ENCODE measurements at regions not wholly inside any gene's neighbourhood (a gene's known extent, or its start where the extent isn't known, plus 50 kb on each side); places are given as distances from the start of the nearest gene placed in this dataset.

DNA sequence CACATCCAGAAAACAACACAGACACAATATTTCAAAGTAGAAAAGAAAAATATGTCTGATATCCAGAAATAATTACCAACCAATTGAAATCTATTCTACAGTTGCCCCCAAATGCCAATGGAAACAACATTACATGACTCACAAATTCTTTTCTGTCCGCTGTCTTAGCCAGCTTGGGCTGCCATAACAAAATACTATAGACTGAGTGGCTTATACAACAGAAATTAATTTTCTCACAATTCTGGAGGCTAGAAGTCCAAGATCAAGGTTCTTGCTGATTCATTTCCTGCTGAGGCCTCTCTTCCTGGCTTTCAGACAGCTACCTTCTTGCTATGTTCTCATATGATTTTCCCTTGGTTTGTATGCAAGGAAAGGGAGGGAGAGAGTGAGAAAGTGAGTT is 698.1 kb downstream of the DHX35 start:
- Histone ChIP-seq H2AFZ (ENCODE audit: low read depth, low read length) (no peak overlapping the region), H3K4me1 (ENCODE audit: control insufficient read depth, extremely low read depth, insufficient read depth, low read length) (peaks cover 28% of the 10 kb centered on the region), H3K9me1 (replicated peaks; ENCODE audit: control insufficient read depth, extremely low read depth, insufficient read depth, low read length) (no peaks in the 10 kb centered on the region), H3K4me3 (replicated peaks in 1 of 3; ENCODE audit: insufficient read depth in 1 of 3, low read depth in 1 of 3, low read length in 3 of 3) (no peak overlapping the region), H3K27ac (ENCODE audit: insufficient read depth, low read depth, low read length) (peak overlapping the region; percentile 83), H3K9me3 (replicated peaks; ENCODE audit: control insufficient read depth, insufficient read depth, low read length) (no peaks in the 10 kb centered on the region), H4K20me1 (replicated peaks; ENCODE audit: control insufficient read depth, extremely low read depth, insufficient read depth, low read length) (no peaks in the 10 kb centered on the region), H3K36me3 (ENCODE audit: control insufficient read depth in 2 of 2, extremely low read depth in 1 of 2, insufficient read depth in 2 of 2, low read length in 2 of 2) (no peaks in the 10 kb centered on the region), H3K4me2 (ENCODE audit: insufficient read depth, low read length) (peak overlapping the region; percentile 53), H3K79me2 (ENCODE audit: control insufficient read depth, insufficient read depth, low read length) (no peaks in the 10 kb centered on the region), H3K27me3 (ENCODE audit: control insufficient read depth in 2 of 2, insufficient read depth in 2 of 2, low read length in 2 of 2) (no peaks in the 10 kb centered on the region), H3K9ac (replicated peaks; ENCODE audit: extremely low read depth, insufficient read depth, low read length) (peak overlapping the region; percentile 64)
- intact Hi-C loops (cut with micrococcal nuclease): loop anchor here (1.0 to 10.0 kb wide), 4 partner anchors 72 to 395 kb away; no protein-coding TSS in a partner anchor
- TF ChIP-seq FOS (IDR thresholded peaks at IDR 0.05; ENCODE audit: borderline replicate concordance, insufficient read depth, low read length): peak; percentile 76
- TF ChIP-seq POLR2AphosphoS5 (IDR thresholded peaks at IDR 0.05; ENCODE audit: insufficient read depth, low read depth, low read length): peak; percentile 47
- peak; percentile 74 for TF ChIP-seq JUN (IDR thresholded peaks at IDR 0.05; ENCODE audit: borderline replicate concordance, insufficient read depth, insufficient read length, low read depth)
- no peak for TF ChIP-seq MYC (IDR thresholded peaks at IDR 0.05; ENCODE audit: low read depth, low read length)
- peak; percentile 40 for TF ChIP-seq POLR2A (IDR thresholded peaks at IDR 0.05; ENCODE audit: low read depth, low read length)
- TF ChIP-seq MAX (IDR thresholded peaks at IDR 0.05; ENCODE audit: insufficient read depth, insufficient read length): no peak
- TF ChIP-seq GATA2 (IDR thresholded peaks at IDR 0.05; ENCODE audit: insufficient read depth, insufficient read length, low read depth, low read length): peak; percentile 17
- TF ChIP-seq, protein P1, sequence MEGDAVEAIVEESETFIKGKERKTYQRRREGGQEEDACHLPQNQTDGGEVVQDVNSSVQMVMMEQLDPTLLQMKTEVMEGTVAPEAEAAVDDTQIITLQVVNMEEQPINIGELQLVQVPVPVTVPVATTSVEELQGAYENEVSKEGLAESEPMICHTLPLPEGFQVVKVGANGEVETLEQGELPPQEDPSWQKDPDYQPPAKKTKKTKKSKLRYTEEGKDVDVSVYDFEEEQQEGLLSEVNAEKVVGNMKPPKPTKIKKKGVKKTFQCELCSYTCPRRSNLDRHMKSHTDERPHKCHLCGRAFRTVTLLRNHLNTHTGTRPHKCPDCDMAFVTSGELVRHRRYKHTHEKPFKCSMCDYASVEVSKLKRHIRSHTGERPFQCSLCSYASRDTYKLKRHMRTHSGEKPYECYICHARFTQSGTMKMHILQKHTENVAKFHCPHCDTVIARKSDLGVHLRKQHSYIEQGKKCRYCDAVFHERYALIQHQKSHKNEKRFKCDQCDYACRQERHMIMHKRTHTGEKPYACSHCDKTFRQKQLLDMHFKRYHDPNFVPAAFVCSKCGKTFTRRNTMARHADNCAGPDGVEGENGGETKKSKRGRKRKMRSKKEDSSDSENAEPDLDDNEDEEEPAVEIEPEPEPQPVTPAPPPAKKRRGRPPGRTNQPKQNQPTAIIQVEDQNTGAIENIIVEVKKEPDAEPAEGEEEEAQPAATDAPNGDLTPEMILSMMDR (IDR thresholded peaks at IDR 0.05; ENCODE audit: extremely low read depth in 1 of 2, insufficient read depth in 1 of 2, low read depth in 1 of 2, low read length in 2 of 2): no peak
- TF ChIP-seq EZH2 (IDR thresholded peaks at IDR 0.05; ENCODE audit: borderline replicate concordance, low read depth, low read length, severe bottlenecking): no peak
- dilution Hi-C loops (cut with MboI; ENCODE audit: extremely low pct_ligation_motif_present, low sequenced_read_pairs): no loop called here
- no TSS peak for BruUV-seq (replicated peaks)
- DNase-seq (ENCODE audit: low read depth, low spot score) (peak; percentile 92), FAIRE-seq (peak; percentile 92)
- ChIA-PET POLR2A (no interaction called here), CTCF (interaction anchor here (1.1 kb wide), 1 partner anchor 214 kb away, joined by 4 read pairs; no protein-coding TSS in a partner anchor)
